Astrocyte of the cerebellum (primary cell): ENCODE measurements at regions not wholly inside any gene's neighbourhood (a gene's known extent, or its start where the extent isn't known, plus 50 kb on each side); places are given as distances from the start of the nearest gene placed in this dataset.
"Not testable (repeated sequence)": the region's sequence is repeated elsewhere in the genome, so short reads cannot be mapped to it uniquely, and the experiment has no call there.

ENCODE experiments used
- DNase-seq: peaks from one replicate; pipeline ENCODE4 v3.0.0-alpha.2; 2011; ENCODE audit warnings: low read depth
- H3K4me3 ChIP-seq: 2 replicates; pipeline ENCODE4 v1.5.1; 2011; ENCODE audit warnings: mild to moderate bottlenecking, low read depth, low read length, moderate library complexity
- CTCF ChIP-seq: IDR thresholded peaks from 2 replicates; pipeline ENCODE4 v1.5.1; 2012; ENCODE audit warnings: low read length, low read depth, moderate library complexity, mild to moderate bottlenecking; ENCODE audit errors: missing control alignments
- in situ Hi-C: cut with HindIII; loops from 2 replicates; pipeline ENCODE4 v1.10.0; 2017; ENCODE audit warnings: low sequenced_read_pairs

DNA sequence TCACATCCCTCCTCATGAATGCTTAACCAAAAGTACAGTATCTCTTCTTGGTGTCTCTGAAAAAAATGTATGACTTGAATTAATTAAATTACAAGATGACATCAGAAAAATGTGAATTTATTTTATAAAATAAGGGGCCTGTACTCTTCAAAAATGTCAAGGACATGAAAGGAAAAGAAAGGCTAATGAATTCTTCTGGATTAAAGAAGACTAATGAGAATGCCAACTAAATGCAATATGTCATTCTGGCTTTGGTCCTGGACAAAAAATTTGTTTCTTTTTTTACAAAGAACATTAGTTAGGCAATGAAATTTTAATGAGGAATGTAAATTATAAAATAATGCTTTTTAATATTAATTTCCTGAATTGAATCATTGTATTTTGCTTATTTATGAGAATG is 1125.7 kb downstream of the DNAJB9 start:
- no peak for TF ChIP-seq CTCF

DNA sequence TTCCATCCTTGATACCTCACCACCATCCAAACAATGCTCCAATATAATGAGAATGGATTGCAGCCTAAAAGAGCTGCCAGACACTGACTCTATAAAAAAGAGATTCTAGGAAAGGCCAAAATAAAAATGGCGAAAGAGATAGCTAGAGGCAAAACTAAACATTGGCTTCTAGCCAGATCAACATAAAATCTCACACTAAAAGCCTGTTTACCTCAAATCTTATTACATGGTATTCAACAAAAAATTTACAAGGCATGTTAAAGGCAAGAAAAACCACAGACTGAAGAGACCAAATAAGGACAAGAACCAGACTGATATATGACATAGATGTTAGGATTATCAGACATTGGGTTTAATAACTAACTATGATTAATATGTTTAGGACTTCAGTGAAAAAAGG is 1127.0 kb downstream of the DNAJB9 start:
- DNase-seq = no peak
- no peak overlapping the region for H3K4me3 ChIP-seq
- no peak for TF ChIP-seq CTCF
- in situ Hi-C loops = no loop called here

More for the DNA sequence above, 1125.7 kb downstream of the DNAJB9 start:
- in situ Hi-C loops = no loop called here
- H3K4me3 ChIP-seq = no peak overlapping the region
- no peak for DNase-seq

- in situ Hi-C loops = no loop called here
- no peak overlapping the region for H3K4me3 ChIP-seq
- no peak for TF ChIP-seq CTCF
These were observed 1130.0 kb downstream of the DNAJB9 start for GRCh38 chr7:109699661-109700060.

DNA sequence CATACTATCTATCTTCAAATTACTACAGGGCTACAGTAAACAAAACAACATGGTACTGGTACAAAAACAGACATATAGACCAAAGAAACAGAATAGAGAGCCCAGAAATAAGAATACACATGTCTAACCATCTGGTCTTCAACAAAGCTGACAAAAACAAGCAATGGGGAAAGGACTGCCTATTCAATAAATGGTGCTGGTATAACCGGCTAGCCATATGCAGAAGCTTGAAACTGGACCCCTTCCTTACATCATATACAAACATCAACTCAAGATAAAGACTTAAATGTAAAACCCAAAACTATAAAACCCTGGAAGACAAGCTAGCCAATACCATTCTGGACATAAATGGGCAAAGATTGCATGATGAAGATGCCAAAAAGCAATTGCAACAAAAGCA is 1143.7 kb downstream of the DNAJB9 start:
- no peak for DNase-seq
- TF ChIP-seq CTCF = no peak
- in situ Hi-C loops = no loop called here
- no peak overlapping the region for H3K4me3 ChIP-seq

More at GRCh38 chr7:109699661-109700060, 1130.0 kb downstream of the DNAJB9 start:
- DNase-seq = no peak

- H3K4me3 ChIP-seq, in situ Hi-C loops, DNase-seq: not testable (repeated sequence)
These were observed 1149.7 kb downstream of the DNAJB9 start for GRCh38 chr7:109719359-109719758.

- in situ Hi-C loops = no loop called here
- no peak overlapping the region for H3K4me3 ChIP-seq
- no peak for TF ChIP-seq CTCF
- DNase-seq = no peak
These were observed 1164.9 kb downstream of the DNAJB9 start for GRCh38 chr7:109734601-109735000.

GRCh38 chr7:109735881-109736280 is 1166.2 kb downstream of the DNAJB9 start:
- DNase-seq = no peak
- TF ChIP-seq CTCF = no peak
- H3K4me3 ChIP-seq = no peak overlapping the region
- in situ Hi-C loops = no loop called here
